ENCODE measurements at regions not wholly inside any gene's neighbourhood (a gene's known extent, or its start where the extent isn't known, plus 50 kb on each side); places are given as distances from the start of the nearest gene placed in this dataset.
A peak's percentile ranks its signal among the peaks of the same experiment; 100 is the strongest.

GRCh38 chr7:3196629-3197400, 104.2 kb upstream of the SDK1 start:
- no peak for DNase-seq

DNA sequence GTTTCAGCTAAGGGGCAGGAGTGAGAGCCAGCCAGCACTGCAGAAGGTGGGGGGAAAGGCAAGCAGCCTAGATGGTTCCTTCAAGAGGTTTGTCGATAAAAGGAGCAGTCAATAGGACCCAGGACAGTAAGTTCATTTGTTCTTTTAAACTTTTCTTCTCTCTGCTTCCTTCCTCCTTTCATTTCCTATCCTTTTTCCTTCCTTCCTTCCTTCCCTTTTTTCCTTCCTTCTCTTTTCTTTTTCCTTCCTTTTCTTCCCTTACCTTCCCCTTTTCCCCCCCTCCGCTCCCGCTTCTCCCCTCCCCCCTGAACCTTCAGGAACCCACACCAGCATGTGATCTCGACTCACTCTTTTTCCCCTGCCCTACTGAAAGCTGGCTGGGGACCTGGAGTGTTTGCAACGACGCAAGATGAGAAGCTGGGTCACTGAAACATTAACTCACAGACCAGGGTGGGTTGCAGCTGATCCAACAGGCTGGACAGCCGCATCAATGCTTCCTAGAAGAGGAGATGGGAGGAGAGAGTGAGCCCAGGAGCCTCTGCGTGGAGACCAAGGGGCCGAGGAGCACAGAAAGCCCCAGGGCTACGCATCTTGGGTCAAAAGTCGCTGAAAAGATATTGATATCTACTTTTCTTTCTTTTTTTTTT, 103.4 kb upstream of the SDK1 start:
- DNase-seq: no peak

- DNase-seq: no peak
Measured at GRCh38 chr7:3198316-3198715, 102.7 kb upstream of the SDK1 start.

DNA sequence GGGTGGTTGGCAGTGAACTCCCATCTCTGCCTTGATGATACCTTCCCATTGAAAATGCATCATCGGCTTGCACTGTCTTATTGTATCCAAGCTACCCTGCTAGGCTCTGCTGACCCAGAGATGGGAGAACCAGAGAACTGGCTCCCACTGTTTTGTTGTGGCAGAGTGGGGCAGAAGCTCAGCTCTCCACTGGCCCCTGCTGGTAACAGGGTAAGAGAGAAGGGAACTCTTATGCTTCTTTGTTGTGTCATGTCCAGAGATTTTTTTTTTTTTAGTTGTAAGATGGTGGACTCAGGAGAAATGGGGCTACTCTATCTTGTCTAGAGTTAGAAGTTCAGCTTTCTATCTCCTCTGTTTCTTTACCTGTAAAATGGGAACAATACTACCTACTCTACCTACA, 100.5 kb upstream of the SDK1 start:
- peak; percentile 22 for DNase-seq

- no peak for DNase-seq
Measured at GRCh38 chr7:3201306-3201705, 99.7 kb upstream of the SDK1 start.

DNA sequence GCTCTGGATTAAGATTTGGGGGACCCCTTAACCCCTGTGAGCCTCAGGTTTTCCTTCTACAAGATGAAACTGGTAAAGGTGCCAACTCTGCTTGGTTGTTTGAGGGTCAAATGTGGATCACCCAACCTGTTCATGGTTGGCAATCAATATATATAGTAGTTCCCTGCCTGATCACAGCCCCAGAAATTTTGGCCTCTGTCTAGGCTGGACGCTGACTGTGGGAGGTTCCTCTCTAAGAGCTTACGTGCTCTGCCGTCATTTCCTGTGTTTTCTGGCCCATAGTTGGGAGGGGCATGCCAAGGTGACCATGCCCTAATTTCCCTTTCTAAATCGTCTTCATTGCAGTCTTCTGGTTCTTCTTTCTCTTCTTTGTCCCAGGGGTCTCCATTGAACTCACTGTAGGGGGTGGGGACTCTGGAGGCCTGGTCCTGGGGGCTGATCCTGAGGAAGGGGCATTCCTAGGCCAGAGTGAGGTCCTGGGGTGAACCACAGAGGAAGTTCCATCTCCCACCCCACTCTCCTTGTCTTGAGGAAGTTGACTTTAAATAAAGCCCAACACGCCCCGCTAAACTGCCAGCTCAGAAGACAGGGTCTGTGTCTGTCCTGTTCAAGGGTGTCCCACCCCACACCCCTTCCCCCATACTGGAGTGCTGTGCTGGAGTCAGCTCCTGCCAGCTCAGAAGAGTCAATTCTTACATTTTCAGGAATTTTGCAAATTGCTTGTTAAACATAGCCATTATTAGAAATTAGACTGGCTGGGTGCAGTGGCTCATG, 98.9 kb upstream of the SDK1 start:
- no peak for DNase-seq

GRCh38 chr7:3204526-3204925, 96.5 kb upstream of the SDK1 start:
- DNase-seq: no peak

- DNase-seq: no peak
Measured at GRCh38 chr7:3206101-3206500, 95.0 kb upstream of the SDK1 start.

DNA sequence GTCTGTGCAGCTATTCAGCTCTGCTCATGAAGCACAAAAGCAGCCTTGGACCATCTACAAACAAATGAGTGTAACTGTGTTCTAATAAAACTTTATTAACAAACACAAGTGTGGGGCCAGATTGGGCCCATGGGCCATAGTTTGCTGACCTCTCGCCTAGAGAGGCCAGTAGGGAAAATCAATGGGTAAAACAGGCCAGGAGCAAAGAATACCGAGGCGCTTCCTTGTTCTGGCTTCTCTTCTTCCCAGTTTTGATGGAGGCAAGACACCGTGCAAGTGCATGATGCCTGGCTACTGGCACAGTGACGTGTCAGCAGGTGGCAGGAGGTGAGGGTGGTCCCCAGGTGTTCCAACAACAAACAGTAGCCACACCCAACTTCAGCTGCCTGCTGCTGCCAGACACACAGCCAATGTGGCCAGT, 94.3 kb upstream of the SDK1 start:
- no peak for DNase-seq

DNA sequence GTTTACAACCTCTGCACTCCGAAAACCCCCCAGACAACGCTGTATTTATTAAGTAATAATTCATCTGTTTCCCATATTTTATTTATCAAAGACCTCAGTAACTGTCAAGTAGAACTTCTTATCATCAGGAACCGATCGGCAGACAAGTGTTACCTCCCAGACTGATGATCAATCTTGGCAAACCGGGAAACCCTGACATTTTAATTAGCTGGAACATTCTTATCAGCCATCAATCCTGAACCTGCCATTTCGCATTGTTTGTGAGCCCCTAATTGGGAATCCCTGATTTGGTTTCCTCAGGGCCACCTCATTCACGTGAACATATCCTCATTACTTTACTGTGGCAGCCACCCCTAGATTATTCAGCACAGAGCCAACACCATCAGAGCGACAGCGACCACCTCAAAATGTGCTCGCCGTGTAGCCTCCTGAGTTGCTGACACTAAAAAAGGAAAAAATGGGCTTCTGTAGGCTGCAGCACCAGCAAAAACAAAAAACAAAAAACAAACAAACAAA, 93.6 kb upstream of the SDK1 start:
- no peak for DNase-seq

GRCh38 chr7:3210531-3210930, 90.5 kb upstream of the SDK1 start:
- DNase-seq: no peak

GRCh38 chr7:3214090-3214413, 87.0 kb upstream of the SDK1 start:
- DNase-seq: no peak

- no peak for DNase-seq
Measured at GRCh38 chr7:3215624-3216585, 85.1 kb upstream of the SDK1 start.

GRCh38 chr7:3217166-3217565, 83.9 kb upstream of the SDK1 start:
- DNase-seq: no peak

DNA sequence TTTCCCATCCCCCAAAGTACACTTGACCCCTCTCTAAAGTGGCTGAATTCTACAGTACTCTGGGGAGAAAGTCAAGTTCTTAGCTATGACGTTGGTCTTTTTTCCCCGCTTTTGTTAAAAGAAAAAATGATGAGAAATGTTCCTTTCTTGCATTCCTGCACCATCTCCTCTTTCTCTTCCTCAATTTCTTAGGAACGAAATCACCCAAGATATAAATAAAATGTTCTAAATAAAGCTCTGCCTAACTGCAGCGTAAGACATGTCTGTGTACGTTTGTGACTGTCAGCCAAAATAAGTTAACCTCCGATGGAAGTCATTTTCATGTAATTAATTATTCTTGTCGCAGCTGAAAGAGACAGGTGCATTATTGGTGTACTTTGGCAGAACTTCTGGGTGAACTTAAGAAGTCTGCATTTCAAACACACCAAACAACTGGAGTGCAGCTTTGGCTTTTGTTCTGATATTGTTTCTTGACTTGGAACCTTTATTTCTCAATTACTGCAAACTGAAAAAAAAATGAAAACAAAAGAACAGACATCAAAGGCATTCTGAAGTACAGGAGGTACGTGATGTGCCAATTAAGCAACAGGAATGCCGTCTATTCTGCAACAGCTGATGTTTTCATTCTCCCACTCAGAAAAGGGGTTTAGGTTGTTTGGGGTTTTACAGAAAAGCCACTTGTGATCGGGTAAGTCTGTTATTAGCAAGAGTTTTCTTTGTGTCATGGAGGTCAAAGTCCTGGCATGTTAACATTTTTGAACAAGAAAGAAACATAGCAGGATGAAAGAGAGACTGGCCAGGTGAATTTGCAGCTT, 82.4 kb upstream of the SDK1 start:
- no peak for DNase-seq

DNA sequence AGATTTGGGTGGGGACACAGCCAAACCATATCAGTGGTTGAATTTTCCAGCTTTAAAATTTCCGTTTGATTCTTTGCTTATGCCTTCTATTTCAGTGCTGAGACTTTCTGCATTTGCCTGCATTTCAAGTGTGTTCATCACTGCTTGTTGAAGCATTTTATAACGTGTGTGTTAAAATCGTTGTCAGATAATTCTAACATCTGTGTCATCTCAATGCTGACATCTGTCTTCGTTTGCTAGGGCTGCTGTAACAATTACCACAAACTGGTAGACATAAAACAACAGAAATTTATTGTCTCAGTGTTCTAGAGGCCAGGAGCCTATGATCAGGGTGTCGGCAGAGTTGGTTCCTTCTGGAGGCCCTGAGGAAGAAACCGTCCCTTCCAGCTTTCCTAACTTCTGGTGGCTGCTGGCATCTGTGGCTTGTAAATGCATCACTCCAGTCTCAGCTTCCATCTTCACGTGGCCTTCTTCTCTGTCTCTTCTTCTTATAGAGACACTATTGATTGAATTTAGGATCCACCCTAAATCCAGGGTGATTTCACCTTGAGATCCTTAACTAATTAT, 71.1 kb upstream of the SDK1 start:
- DNase-seq: no peak

- no peak for DNase-seq
Measured at GRCh38 chr7:3230908-3231307, 70.1 kb upstream of the SDK1 start.

- DNase-seq: peak; percentile 88
Measured at GRCh38 chr7:3232228-3232627, 68.8 kb upstream of the SDK1 start.

DNA sequence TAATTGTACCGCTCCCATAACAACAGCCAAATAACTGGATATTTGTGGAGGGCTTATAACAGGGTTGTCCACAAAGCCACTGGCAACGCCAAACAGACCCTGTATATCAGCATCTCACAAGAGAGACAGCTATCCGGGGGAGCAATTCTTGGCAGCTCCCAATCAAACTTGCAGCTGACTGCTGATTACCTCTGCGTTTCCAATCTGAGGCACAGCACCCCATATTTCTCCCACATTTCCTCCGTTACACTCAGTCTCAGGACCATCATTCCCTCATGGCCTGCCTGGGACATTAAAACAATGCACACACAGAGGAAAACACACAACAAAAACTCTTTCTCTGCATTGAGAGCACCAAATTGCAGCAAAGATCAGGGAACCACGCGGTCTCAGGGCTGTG, 67.8 kb upstream of the SDK1 start:
- no peak for DNase-seq

GRCh38 chr7:3234051-3234450, 67.0 kb upstream of the SDK1 start:
- no peak for DNase-seq

DNA sequence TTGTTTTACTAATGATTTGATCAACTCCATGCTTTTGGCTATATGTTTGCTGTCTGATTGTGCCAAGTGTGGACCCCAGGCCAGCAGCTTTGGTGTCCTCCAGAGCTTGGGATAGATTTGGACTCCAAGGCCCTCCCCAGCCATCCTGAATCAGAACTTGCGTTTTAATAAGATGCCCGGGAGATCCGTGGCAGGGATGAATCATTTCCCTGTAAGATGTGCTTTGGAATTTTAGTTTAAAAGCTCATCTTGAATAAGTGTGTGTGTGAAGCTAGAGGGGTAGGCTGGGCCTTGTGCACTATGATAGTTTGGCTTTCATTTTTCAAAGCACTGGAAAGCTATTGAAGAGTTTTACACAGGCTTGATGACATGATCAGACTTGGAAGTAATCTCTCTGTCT, 66.2 kb upstream of the SDK1 start:
- no peak for DNase-seq

Measured in fibroblast of skin of back (primary cell).